Mammary epithelial cell (primary cell): ENCODE measurements at regions not wholly inside any gene's neighbourhood (a gene's known extent, or its start where the extent isn't known, plus 50 kb on each side); places are given as distances from the start of the nearest gene placed in this dataset.

ENCODE experiments used
- CTCF ChIP-seq, 2 donors: IDR thresholded peaks in 1 of 2; conservative IDR thresholded peaks in 1 of 2; 2 replicates each; pipeline ENCODE4 v1.5.1; 2011 to 2012; ENCODE audit warnings: inconsistent platforms in 2 of 2, low read length in 2 of 2, mild to moderate bottlenecking in 2 of 2, control low read depth in 1 of 2, low read depth in 1 of 2; ENCODE audit not compliant: insufficient read depth in 1 of 2; ENCODE audit errors: extremely low read depth in 1 of 2
- EZH2 ChIP-seq: IDR thresholded peaks from 2 replicates; pipeline ENCODE4 v1.6.1; 2012; ENCODE audit warnings: low read length, inconsistent platforms, borderline replicate concordance

DNA sequence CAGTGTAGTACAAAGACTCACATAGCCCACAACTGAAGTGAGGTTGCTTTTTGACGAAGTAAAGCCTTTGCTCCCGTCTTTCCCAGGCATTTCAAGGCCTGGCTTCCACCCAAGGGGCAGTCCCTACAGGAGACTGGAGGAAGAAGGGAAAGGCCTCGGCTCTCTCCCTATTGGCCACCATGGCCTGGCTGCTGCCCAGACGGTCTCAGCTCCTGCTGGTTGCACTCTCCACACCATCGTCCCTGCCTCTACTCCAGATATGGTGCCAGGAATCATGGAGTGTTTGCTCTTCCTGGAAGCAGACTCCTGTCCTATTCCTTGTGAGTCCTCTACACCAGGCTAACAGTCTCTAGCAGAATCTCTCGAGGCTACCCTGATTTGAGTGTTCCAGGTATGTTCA lies 124.1 kb upstream of the UQCRFS1 start:
- TF ChIP-seq CTCF (conservative IDR thresholded peaks at IDR 0.05 in 1 of 2, IDR thresholded peaks at IDR 0.05 in 1 of 2; ENCODE audit: extremely low read depth in 1 of 2, insufficient read depth in 1 of 2, low read depth in 1 of 2, low read length in 2 of 2) (no peak), EZH2 (no peak)
